Keratinocyte (primary cell): ENCODE measurements at regions not wholly inside any gene's neighbourhood (a gene's known extent, or its start where the extent isn't known, plus 50 kb on each side); places are given as distances from the start of the nearest gene placed in this dataset.

Experiments
- DNase-seq: peaks from one replicate; pipeline ENCODE4 v3.0.0-alpha.2; 2011; ENCODE audit warnings: low read depth, missing footprints, low spot score
- FAIRE-seq: peaks from 2 replicates; lab custom pipeline; 2011; peaks lifted over from hg19 to GRCh38; lab: Jason Lieb, UNC
- H2AFZ ChIP-seq: 2 replicates; pipeline ENCODE4 v1.6.0; 2012; ENCODE audit warnings: low read length, control low read depth, inconsistent platforms; ENCODE audit not compliant: control insufficient read depth
- H3K27ac ChIP-seq: 2 replicates; pipeline ENCODE4 v1.5.1; 2011; ENCODE audit warnings: low read length; ENCODE audit not compliant: control insufficient read depth, insufficient read depth
- H3K27me3 ChIP-seq: 3 replicates; pipeline ENCODE4 v1.6.0; 2011; ENCODE audit warnings: low read length; ENCODE audit not compliant: control insufficient read depth, insufficient read depth; ENCODE audit errors: extremely low read depth
- H3K36me3 ChIP-seq, 2 experiments: 2 replicates in 1 of 2; 3 replicates in 1 of 2; pipeline ENCODE4 v1.5.1; 2011; ENCODE audit warnings: low read length in 2 of 2, mild to moderate bottlenecking in 1 of 2; ENCODE audit not compliant: control insufficient read depth in 2 of 2, insufficient read depth in 2 of 2; ENCODE audit errors: extremely low read depth in 1 of 2
- H3K4me1 ChIP-seq: 3 replicates; pipeline ENCODE4 v1.5.1; 2011; ENCODE audit warnings: low read length; ENCODE audit not compliant: control insufficient read depth, insufficient read depth; ENCODE audit errors: extremely low read depth
- H3K4me2 ChIP-seq: 3 replicates; pipeline ENCODE4 v1.6.0; 2011; ENCODE audit warnings: low read depth, low read length; ENCODE audit not compliant: control insufficient read depth, insufficient read depth; ENCODE audit errors: extremely low read depth
- H3K4me3 ChIP-seq, 3 experiments: fragments of 200-600 bp in 1 of 3; sonication (generic) in 1 of 3; 2 replicates in 2 of 3; 3 replicates in 1 of 3; pipeline ENCODE4 v1.5.1; 2011 to 2016; ENCODE audit warnings: low read length in 3 of 3, mild to moderate bottlenecking in 3 of 3, control low read depth in 2 of 3, inconsistent platforms in 1 of 3, low read depth in 1 of 3, mixed read lengths in 1 of 3, mixed run types in 1 of 3, moderate library complexity in 1 of 3; ENCODE audit not compliant: control insufficient read depth in 2 of 3, insufficient read depth in 2 of 3; ENCODE audit errors: extremely low read depth in 1 of 3
- H3K79me2 ChIP-seq: 2 replicates; pipeline ENCODE4 v1.6.0; 2012; ENCODE audit warnings: low read length; ENCODE audit not compliant: control insufficient read depth, insufficient read depth
- H3K9ac ChIP-seq: 3 replicates; pipeline ENCODE4 v1.6.0; 2011; ENCODE audit warnings: low read length; ENCODE audit not compliant: control insufficient read depth, insufficient read depth; ENCODE audit errors: extremely low read depth
- H3K9me1 ChIP-seq: 3 replicates; pipeline ENCODE4 v1.6.0; 2011; ENCODE audit warnings: low read length; ENCODE audit not compliant: control insufficient read depth, insufficient read depth; ENCODE audit errors: extremely low read depth
- H3K9me3 ChIP-seq: 2 replicates; pipeline ENCODE4 v1.5.1; 2012; ENCODE audit warnings: low read depth, low read length; ENCODE audit not compliant: control insufficient read depth
- H4K20me1 ChIP-seq: 3 replicates; pipeline ENCODE4 v1.6.0; 2011; ENCODE audit warnings: low read length; ENCODE audit not compliant: control insufficient read depth, insufficient read depth; ENCODE audit errors: extremely low read depth
- CTCF ChIP-seq, 3 experiments: IDR thresholded peaks in 1 of 3; conservative IDR thresholded peaks in 1 of 3; optimal IDR thresholded peaks in 1 of 3; 2 replicates in 2 of 3; 3 replicates in 1 of 3; pipeline versions ENCODE3 to v1.5.1; 2011; ENCODE audit warnings: low read length in 3 of 3, mild to moderate bottlenecking in 3 of 3, moderate library complexity in 2 of 3, control low read depth in 1 of 3, inconsistent platforms in 1 of 3; ENCODE audit not compliant: insufficient read depth in 2 of 3; ENCODE audit errors: extremely low read depth in 1 of 3
- EZH2 ChIP-seq: IDR thresholded peaks from one replicate; pipeline ENCODE4 v1.6.1; 2012; ENCODE audit warnings: inconsistent platforms, mild to moderate bottlenecking, low read length, moderate library complexity
- dilution Hi-C: fragments of 300-500 bp; cut with MboI; formaldehyde crosslinking; loops from one replicate; pipeline ENCODE4 v1.7.0; 2020; ENCODE audit warnings: low sequenced_read_pairs; ENCODE audit not compliant: extremely low pct_ligation_motif_present

GRCh38 chr7:21173436-21173835 is 254.4 kb upstream of the SP4 start:
- FAIRE-seq = no peak
- Histone ChIP-seq H3K4me3 (no peak overlapping the region), H3K9me1 (no peaks in the 10 kb centered on the region), H3K4me2 (no peak overlapping the region), H2AFZ (no peak overlapping the region), H3K27ac (no peak overlapping the region), H3K9ac (no peak overlapping the region), H3K27me3 (no peaks in the 10 kb centered on the region), H4K20me1 (no peaks in the 10 kb centered on the region), H3K4me1 (no peaks in the 10 kb centered on the region), H3K79me2 (no peaks in the 10 kb centered on the region), H3K36me3 (no peaks in the 10 kb centered on the region), H3K9me3 (no peaks in the 10 kb centered on the region)
- no peak for TF ChIP-seq CTCF (optimal IDR thresholded peaks at IDR 0.05 in 1 of 3, IDR thresholded peaks at IDR 0.05 in 1 of 3, conservative IDR thresholded peaks at IDR 0.05 in 1 of 3; ENCODE audit: extremely low read depth in 1 of 3, insufficient read depth in 2 of 3, low read length in 3 of 3)
- DNase-seq = no peak
- dilution Hi-C loops = no loop called here

- DNase-seq (no peak), FAIRE-seq (no peak)
- Histone ChIP-seq H3K9me1 (no peaks in the 10 kb centered on the region), H3K4me3 (no peak overlapping the region), H3K27me3 (no peaks in the 10 kb centered on the region), H2AFZ (no peak overlapping the region), H4K20me1 (no peaks in the 10 kb centered on the region), H3K4me2 (no peak overlapping the region), H3K27ac (no peak overlapping the region), H3K4me1 (no peaks in the 10 kb centered on the region), H3K79me2 (no peaks in the 10 kb centered on the region), H3K36me3 (no peaks in the 10 kb centered on the region), H3K9me3 (no peaks in the 10 kb centered on the region), H3K9ac (no peak overlapping the region)
- dilution Hi-C loops = no loop called here
- TF ChIP-seq EZH2 = no peak
- TF ChIP-seq CTCF (optimal IDR thresholded peaks at IDR 0.05 in 1 of 3, IDR thresholded peaks at IDR 0.05 in 1 of 3, conservative IDR thresholded peaks at IDR 0.05 in 1 of 3; ENCODE audit: extremely low read depth in 1 of 3, insufficient read depth in 2 of 3, low read length in 3 of 3) = no peak
Measured at GRCh38 chr7:21175714-21176113, 252.2 kb upstream of the SP4 start.
